OCI-LY7 (cell line): ENCODE measurements at regions not wholly inside any gene's neighbourhood (a gene's known extent, or its start where the extent isn't known, plus 50 kb on each side); places are given as distances from the start of the nearest gene placed in this dataset.

Experiments used
- BruUV-seq: library from RNA; stranded (reverse); fragments of 400-500 nt; replicated peaks from 2 replicates; lab custom pipeline; 2021; lab: Mats Ljungman, UMichigan
- CTCF ChIA-PET: fragments of 300-600 bp; sonication (Branson Sonifier 250); formaldehyde crosslinking; loops from one replicate; lab custom pipeline; 2022; ENCODE audit warnings: antibody characterized with exemption; ENCODE audit not compliant: unreplicated experiment; lab: Charles Lee
- POLR2A ChIA-PET: fragments of 300-600 bp; sonication (Branson Sonifier 250); formaldehyde crosslinking; loops from one replicate; lab custom pipeline; 2022; ENCODE audit warnings: antibody characterized with exemption; lab: Charles Lee
- DNase-seq: peaks from one replicate; pipeline ENCODE4 v3.0.0-alpha.2; 2015; ENCODE audit warnings: low spot score
- H2AFZ ChIP-seq: fragments of 200-600 bp; sonication (generic), shearing (Covaris generic); 2 replicates; pipeline ENCODE4 v1.6.1; 2014; ENCODE audit warnings: mild to moderate bottlenecking, antibody characterized with exemption, low read length, moderate library complexity
- H3K27ac ChIP-seq: fragments of 200-600 bp; sonication (generic); 2 replicates; pipeline ENCODE4 v1.5.1; 2014; ENCODE audit warnings: mixed run types, low read depth, mild to moderate bottlenecking, moderate library complexity, low read length, inconsistent platforms; ENCODE audit not compliant: poor library complexity, severe bottlenecking
- H3K36me3 ChIP-seq: fragments of 200-600 bp; sonication (generic); 2 replicates; pipeline ENCODE4 v1.6.1; 2014; ENCODE audit warnings: mild to moderate bottlenecking, antibody characterized with exemption, low read length, moderate library complexity, mixed read lengths; ENCODE audit not compliant: insufficient read depth
- H3K4me1 ChIP-seq: fragments of 200-600 bp; sonication (generic); 2 replicates; pipeline ENCODE4 v1.5.1; 2014; ENCODE audit warnings: mild to moderate bottlenecking, low read length; ENCODE audit not compliant: insufficient read depth, poor library complexity, severe bottlenecking
- H3K4me2 ChIP-seq: fragments of 200-600 bp; sonication (generic); 2 replicates; pipeline ENCODE4 v1.6.1; 2014; ENCODE audit warnings: mild to moderate bottlenecking, low read length
- H3K4me3 ChIP-seq: fragments of 200-600 bp; sonication (generic); 2 replicates; pipeline ENCODE4 v1.5.1; 2014; ENCODE audit warnings: mild to moderate bottlenecking, low read depth, low read length; ENCODE audit not compliant: poor library complexity, severe bottlenecking
- H3K79me2 ChIP-seq: fragments of 200-600 bp; sonication (generic); 2 replicates; pipeline ENCODE4 v1.6.1; 2016; ENCODE audit warnings: low read depth, mild to moderate bottlenecking, low read length, moderate library complexity, mixed read lengths; ENCODE audit not compliant: insufficient read depth
- H3K9me2 ChIP-seq: fragments of 200-600 bp; sonication (generic); 2 replicates; pipeline ENCODE4 v1.6.1; 2016; ENCODE audit warnings: mild to moderate bottlenecking, low read length, mixed read lengths; ENCODE audit not compliant: insufficient read depth
- H3K9me3 ChIP-seq: fragments of 200-600 bp; sonication (generic); 2 replicates; pipeline ENCODE4 v1.6.1; 2014; ENCODE audit warnings: mild to moderate bottlenecking, mixed run types, low read length, mixed read lengths
- H4K20me1 ChIP-seq: fragments of 200-600 bp; sonication (generic); 2 replicates; pipeline ENCODE4 v1.6.1; 2014; ENCODE audit warnings: mild to moderate bottlenecking, antibody characterized with exemption, low read length, moderate library complexity, mixed read lengths; ENCODE audit not compliant: insufficient read depth
- EZH2phosphoT487 ChIP-seq: fragments of 200-600 bp; sonication (generic); IDR thresholded peaks from 2 replicates; pipeline ENCODE4 v1.6.1; 2018; ENCODE audit warnings: low read depth, borderline replicate concordance, mild to moderate bottlenecking, mixed run types, antibody characterized with exemption, low read length, moderate library complexity, mixed read lengths
- intact Hi-C: fragments of 100-400 bp; cut with micrococcal nuclease; formaldehyde crosslinking; loops from one replicate; pipeline ENCODE4 v1.10.0; 2022; ENCODE audit not compliant: unreplicated experiment
- TF ChIP-seq, protein P1 (sequence below): fragments of 200-600 bp; sonication (generic); conservative IDR thresholded peaks from 2 replicates; pipeline ENCODE4 v1.5.1; 2014; ENCODE audit warnings: mild to moderate bottlenecking, antibody characterized with exemption, low read length, moderate library complexity, mixed read lengths

DNA sequence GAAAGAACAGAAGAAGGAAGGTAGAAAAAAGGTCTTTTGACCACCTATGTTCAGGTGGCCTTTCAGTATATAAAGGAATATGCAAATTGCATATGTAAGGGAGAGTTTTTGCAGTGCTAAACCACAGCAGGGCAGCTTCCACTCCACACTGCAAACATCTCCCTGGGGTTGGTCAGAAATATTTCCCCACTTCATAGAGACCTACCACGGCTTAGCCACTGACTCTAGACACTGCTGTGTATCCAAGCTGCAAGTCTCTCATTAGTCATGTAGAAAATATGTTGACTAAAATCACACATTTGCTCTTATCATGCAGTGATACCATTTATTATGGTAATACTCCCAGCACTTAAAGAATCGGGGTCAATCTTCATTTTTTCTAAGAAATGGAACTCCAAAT lies 214.9 kb upstream of the NR2F2 start:
- ChIA-PET CTCF (no interaction called here), POLR2A (interaction anchor here (0.7 kb wide), 1 partner anchor 373 kb away, joined by 8 read pairs; no protein-coding TSS in a partner anchor)
- Histone ChIP-seq H3K4me3 (no peak overlapping the region), H3K27ac (no peak overlapping the region), H3K4me1 (no peaks in the 10 kb centered on the region), H2AFZ (no peak overlapping the region), H3K9me2 (no peaks in the 10 kb centered on the region), H3K36me3 (no peaks in the 10 kb centered on the region), H3K79me2 (no peaks in the 10 kb centered on the region), H4K20me1 (no peaks in the 10 kb centered on the region), H3K4me2 (no peak overlapping the region), H3K9me3 (no peaks in the 10 kb centered on the region)
- no TSS peak for BruUV-seq
- intact Hi-C loops: no loop called here
- DNase-seq: no peak
- TF ChIP-seq EZH2phosphoT487: no peak
- TF ChIP-seq, protein P1, sequence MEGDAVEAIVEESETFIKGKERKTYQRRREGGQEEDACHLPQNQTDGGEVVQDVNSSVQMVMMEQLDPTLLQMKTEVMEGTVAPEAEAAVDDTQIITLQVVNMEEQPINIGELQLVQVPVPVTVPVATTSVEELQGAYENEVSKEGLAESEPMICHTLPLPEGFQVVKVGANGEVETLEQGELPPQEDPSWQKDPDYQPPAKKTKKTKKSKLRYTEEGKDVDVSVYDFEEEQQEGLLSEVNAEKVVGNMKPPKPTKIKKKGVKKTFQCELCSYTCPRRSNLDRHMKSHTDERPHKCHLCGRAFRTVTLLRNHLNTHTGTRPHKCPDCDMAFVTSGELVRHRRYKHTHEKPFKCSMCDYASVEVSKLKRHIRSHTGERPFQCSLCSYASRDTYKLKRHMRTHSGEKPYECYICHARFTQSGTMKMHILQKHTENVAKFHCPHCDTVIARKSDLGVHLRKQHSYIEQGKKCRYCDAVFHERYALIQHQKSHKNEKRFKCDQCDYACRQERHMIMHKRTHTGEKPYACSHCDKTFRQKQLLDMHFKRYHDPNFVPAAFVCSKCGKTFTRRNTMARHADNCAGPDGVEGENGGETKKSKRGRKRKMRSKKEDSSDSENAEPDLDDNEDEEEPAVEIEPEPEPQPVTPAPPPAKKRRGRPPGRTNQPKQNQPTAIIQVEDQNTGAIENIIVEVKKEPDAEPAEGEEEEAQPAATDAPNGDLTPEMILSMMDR: no peak

DNA sequence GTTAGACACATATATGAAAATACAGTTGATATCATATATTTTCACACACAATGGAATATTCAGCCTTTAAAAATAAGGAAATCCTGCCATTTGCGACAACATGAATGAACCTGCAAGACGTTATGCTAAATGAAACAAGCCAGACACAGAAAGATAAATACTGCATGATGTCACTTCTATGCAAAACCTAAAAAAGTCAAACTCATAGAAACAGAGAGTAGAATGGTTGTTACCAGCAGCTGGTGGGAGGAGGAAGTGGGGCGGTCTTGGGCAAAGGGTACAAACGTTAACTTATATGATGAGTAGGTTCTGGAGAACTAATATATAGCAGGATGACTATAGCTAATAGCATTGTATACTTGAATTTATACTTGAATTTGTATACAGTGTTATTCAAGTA lies 213.2 kb upstream of the NR2F2 start:
- BruUV-seq: no TSS peak
- Histone ChIP-seq H3K4me1 (no peaks in the 10 kb centered on the region), H3K4me2 (no peak overlapping the region), H3K79me2 (no peaks in the 10 kb centered on the region), H3K27ac (no peak overlapping the region), H4K20me1 (no peaks in the 10 kb centered on the region), H3K9me3 (no peaks in the 10 kb centered on the region), H3K9me2 (no peaks in the 10 kb centered on the region), H2AFZ (no peak overlapping the region), H3K4me3 (no peak overlapping the region), H3K36me3 (no peaks in the 10 kb centered on the region)
- no peak for DNase-seq
- no peak for TF ChIP-seq EZH2phosphoT487
- TF ChIP-seq, protein P1: no peak
- intact Hi-C loops: no loop called here
- ChIA-PET CTCF (no interaction called here), POLR2A (no interaction called here)

DNA sequence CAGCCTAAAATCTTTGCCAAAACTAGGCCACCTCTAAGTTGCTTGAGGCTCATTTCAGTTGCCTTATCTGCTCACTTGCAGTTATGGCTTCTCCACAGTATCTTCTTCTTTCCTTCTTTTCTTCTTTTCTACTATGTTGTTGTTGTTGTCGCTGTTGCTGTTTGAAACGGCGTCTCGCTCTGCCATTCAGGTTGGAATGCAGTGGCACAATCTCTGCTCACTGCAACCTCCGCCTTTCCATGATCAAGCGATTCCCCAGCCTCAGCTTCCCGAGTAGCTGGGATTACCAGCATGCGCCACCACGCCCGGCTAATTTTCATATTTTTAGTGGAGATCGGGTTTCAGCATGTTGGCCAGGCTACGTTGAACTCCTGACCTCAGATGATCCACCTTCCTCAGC lies 210.8 kb upstream of the NR2F2 start:
- ChIA-PET POLR2A (interaction anchor here (0.7 kb wide), 1 partner anchor 92 kb away, joined by 4 read pairs; no protein-coding TSS in a partner anchor), CTCF (no interaction called here)
- no peaks in the 10 kb centered on the region for H4K20me1 ChIP-seq
- no peaks in the 10 kb centered on the region for H3K36me3 ChIP-seq
- no peaks in the 10 kb centered on the region for H3K9me2 ChIP-seq
- H3K79me2 ChIP-seq: no peaks in the 10 kb centered on the region
- intact Hi-C loops: no loop called here
- no peak for DNase-seq
- no peak for TF ChIP-seq EZH2phosphoT487
- TF ChIP-seq, protein P1: no peak
- no peaks in the 10 kb centered on the region for H3K9me3 ChIP-seq
- no TSS peak for BruUV-seq
- no peak overlapping the region for H3K4me3 ChIP-seq
- no peak overlapping the region for H2AFZ ChIP-seq
- H3K4me1 ChIP-seq: no peaks in the 10 kb centered on the region
- no peak overlapping the region for H3K27ac ChIP-seq
- H3K4me2 ChIP-seq: no peak overlapping the region
